GM03348 (cell line): ENCODE measurements at regions not wholly inside any gene's neighbourhood (a gene's known extent, or its start where the extent isn't known, plus 50 kb on each side); places are given as distances from the start of the nearest gene placed in this dataset.

ENCODE experiments used
- DNase-seq: peaks from one replicate; pipeline ENCODE4 v3.0.0; 2012; ENCODE audit warnings: low spot score

GRCh38 chr15:93164409-93164808 is 75.4 kb upstream of the RGMA start:
- no peak for DNase-seq

GRCh38 chr15:93162560-93162959 is 73.5 kb upstream of the RGMA start:
- DNase-seq: no peak

GRCh38 chr15:93159930-93160329 is 70.9 kb upstream of the RGMA start:
- no peak for DNase-seq

DNA sequence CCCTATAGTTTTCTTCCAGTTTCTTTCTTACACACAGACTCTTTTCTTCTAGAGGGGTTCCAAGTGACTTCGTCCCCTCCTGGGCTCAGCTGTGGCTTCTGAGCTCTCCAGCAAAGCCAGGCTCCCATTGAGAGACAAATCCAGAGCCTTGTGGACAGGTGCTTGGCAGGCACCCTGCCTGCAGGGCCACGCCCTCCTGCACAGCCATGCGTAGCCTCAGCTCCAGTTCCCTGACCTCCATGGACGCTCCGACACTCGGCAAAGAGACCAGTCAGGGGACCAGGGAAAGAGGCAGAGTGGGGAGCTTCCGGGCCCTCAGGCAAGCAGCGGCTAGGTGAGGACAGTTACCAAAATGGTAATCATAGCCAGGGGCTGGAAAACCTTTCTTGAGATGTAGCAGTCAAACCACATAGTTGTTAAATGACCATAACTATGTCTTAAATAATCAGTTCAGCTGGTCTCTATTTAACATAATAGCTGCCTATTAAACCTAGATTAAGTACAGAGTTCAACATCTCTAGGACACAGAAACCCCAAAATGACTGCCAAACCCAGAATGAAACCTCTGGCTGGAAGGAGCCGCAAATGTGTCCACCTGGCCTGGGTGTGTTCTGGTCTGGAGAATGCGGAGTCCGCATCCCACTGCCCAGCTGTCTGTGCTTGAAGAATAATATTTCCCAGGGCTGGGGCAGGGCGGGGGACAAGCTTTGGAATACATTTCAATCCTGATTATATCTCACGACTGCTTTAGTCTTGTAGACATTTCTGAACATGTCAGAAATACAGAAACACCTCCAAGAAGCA is 69.3 kb upstream of the RGMA start:
- DNase-seq: no peak

GRCh38 chr15:93154666-93155065 is 65.7 kb upstream of the RGMA start:
- DNase-seq: no peak

DNA sequence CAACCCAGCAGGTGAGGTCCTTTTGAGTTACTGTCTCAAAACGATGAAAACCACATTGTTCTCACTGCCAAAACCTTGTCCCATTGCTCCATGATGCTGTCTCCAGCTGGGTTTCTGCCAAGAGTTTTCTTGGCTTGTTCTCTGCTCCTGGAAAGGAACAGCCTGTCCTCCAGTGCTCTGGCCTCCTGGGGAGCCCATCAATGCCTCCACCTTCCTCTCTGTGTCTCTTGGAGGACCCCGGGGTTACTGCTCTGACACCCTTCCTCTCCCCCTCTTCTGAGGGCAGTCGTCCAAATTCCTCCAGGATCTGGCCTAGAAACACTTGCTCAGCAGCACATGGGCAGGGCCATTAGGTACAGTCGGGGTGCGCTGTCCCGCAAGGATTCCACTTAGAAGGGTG is 63.9 kb upstream of the RGMA start:
- no peak for DNase-seq

DNA sequence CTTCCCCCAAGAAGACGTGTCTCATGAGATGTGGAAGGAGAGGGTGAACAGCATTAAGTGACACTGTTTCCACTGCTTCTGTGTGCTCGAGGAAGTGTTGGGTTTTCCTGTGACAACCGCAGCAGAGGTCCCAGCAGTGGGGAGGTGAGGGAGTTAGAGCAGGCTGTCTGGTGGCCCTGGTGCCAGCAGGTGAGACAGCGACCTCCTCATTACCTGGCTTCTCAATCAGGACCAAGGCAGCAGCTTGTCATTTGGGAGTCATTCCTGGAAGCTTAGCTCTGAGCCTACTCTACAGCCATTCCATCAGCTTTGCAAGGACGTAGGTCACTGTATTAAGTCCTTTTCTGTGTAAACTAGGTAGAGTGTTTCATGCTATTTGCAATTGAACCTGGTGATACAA is 63.3 kb upstream of the RGMA start:
- DNase-seq: no peak

DNA sequence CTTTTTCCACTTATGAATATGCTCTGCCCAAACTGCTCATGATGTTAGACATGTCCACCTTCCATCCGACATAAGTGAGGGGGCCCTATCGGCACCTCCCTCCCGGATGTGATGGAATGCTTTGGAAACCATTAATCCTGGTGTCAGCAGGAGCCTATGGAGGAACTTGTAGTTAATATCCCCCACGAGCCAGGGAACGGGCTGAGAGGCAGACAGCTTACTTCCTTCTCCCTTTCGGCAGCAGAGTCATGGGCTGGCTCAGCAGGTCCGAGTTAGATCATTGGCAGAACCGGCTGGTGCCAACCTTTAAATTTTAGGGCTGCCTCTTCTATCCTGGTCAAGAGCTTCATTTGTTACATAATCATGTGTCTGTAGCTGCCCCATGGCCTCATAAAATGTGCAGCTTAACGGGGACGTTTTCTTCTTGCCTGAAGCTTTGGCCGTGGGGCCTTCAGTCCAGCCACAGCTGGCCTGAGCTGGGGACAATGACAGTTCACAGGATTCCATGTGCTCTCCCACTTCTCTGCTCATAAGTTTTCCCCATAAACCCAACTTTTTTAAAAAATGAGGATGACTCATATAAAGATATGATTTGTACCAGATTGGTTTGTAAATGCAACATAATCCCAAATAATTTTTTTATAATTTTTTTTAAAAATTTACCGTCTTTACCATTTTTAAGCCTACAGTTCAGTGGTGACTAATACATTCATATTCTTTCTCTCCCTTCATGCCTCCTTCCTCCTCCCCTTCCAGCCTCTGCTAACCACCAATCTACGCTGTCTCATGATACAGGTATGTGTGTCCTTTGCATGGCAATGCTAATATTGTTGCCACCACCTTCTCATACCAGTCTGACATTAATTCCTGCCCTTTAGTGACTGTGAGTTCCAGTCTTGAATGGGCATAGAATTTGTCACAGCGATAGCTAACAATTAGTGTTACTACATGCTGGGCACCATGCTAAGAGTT is 62.2 kb upstream of the RGMA start:
- DNase-seq: no peak

- DNase-seq: no peak
These were observed 57.6 kb upstream of the RGMA start for GRCh38 chr15:93146601-93147000.

DNA sequence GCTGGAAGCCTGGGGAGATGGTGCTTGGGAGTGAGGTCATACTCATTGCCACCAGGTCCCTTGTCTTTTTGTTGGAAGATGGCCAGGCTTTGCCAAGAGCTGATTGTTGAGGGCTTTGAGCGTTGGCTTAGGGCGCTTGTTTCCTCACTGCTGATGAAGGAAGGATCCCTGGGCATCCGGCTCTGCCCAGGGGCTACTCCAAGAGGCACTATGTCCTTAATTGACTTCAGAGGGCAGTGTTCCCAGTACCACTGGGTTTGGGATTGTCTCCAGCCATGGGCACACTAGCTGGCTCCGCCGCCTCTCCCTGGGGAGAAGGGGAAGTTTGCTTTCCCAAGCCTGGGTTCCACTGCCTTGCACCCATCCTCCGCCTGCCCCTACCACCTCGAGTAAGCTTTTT is 57.2 kb upstream of the RGMA start:
- DNase-seq: no peak

GRCh38 chr15:93144463-93145236 is 55.6 kb upstream of the RGMA start:
- no peak for DNase-seq

DNA sequence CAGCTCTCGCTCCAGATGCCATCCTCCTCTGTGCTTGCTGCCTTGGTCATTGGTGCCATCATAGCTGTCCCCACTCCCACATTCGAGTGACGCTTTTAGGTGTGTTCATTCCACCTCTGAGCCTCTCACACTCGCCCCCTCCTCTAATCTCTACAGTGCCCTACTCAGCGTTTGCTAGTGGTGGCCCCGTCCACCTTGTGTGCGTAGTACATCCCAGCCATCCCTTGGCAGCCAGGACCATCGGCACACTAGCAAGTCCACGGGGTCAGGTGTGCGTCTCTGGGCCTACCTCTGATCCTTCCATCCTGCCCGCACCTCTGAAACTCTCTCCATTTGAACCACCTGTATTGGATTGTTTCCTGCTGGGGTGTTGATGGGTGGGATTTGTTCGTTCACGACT is 54.2 kb upstream of the RGMA start:
- DNase-seq: no peak

DNA sequence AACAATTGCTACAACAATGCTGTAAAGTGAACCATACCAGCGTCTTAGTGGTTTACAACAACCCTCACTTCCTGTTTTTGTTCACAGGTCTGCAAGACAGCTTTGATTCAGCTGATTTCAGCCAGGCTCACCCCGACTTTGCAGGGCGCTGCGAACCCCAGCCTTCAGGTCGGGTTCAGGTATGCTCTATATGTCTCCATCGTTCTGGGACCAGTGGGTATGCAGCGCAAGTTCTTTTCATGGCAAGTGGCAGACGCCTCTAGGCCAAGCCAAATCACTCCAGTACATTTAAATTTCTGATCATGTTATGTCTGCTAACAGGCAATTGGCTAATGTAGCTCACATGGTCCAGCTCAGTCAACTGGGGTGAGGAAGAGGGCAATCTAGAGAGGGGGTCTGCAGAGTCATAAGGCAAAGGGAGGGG is 52.4 kb upstream of the RGMA start:
- no peak for DNase-seq

GRCh38 chr15:93139436-93139835 is 50.4 kb upstream of the RGMA start:
- no peak for DNase-seq

DNA sequence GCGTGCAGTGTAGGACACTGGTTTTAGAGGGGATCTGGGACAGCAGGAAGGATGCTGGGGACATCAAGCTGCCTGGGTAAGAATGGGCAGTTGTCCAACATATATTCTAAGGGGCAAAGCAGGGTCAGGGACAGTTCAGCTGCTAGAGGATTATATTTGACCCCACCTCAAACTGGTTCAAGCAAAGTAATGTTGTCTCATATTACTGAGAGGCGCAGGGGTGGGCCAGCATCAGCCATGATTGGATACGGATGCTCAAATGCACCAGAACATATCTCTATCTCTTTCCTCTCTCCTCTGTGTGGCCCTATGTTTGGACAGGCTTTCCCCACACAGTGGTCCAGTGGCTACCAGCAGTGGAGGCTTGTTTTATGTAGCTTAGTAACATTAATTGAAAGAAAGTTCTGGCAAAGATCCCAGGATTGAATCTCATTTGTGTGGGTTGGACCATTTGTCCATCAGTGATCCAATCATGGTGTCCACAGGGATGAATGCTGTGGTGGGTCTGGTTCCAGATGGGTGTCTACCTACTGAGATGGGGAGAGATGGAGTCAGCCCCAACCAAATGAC is 49.8 kb upstream of the RGMA start:
- no peak for DNase-seq
